Inflammatory macrophage treated with lipopolysaccharide for 4 hours (primary cell): ENCODE measurements at regions not wholly inside any gene's neighbourhood (a gene's known extent, or its start where the extent isn't known, plus 50 kb on each side); places are given as distances from the start of the nearest gene placed in this dataset.
"Not testable (repeated sequence)": the region's sequence is repeated elsewhere in the genome, so short reads cannot be mapped to it uniquely, and the experiment has no call there.

Source experiments
- DNase-seq: peaks from one replicate; pipeline ENCODE4 v3.0.0-alpha.2; 2020

GRCh38 chr17:53012364-53012763, 810.4 kb upstream of the KIF2B start:
- no peak for DNase-seq

- no peak for DNase-seq
Measured at GRCh38 chr17:53006006-53006405, 816.7 kb upstream of the KIF2B start.

DNA sequence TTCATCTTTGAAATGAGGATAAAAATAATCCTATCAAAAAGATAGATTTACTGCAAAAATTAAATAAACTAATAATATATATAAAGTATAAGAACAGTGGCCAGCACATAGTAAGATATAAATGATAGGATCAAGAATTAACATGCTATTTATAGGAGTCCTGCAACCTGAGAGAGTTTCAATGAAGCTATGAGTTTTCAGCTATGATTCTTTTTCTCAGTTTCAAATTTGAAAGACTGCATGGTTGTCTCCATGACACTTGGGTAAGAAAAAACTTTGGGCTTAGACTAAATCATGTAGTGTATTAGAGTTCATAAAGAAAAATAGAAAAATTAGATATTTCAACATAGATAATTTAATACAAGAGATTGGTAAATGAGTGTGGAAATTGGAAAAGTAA, 817.8 kb upstream of the KIF2B start:
- no peak for DNase-seq

DNA sequence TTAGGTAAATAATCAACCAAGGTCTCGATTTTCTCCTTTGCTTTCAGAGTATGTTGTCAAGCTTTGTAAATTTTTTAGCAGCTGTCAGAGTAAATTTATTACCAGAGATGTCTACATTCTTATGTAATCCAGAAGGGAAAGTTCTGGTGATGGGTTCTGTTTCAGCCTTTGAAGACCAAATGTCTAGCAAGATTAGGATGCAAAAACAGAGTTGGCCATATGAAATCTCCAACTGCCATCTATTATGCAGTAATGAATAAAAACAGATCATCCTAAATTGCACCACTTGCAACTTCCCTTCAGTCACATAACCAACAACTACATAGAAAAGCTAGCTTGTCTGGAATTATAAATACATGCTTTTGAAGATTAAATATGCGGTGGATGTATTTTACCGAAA, 826.8 kb upstream of the KIF2B start:
- DNase-seq = no peak

DNA sequence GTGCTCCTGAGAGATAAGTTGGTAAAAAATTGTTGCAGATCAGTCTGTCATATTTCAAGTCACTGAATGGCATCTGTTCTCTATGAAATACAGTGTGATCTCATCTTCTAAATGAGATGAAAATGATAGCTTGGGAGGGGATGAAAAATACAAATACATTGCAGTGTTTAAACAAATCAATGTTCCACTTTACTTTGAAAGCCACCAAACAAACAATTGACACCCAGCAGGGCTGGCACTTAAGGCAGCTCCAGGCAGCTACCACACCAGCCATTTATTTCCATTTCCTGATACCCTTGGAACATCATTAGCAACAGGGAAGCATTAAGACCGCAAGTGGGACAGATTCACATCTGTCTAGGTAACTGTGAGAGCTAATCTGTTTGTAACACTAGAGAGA, 827.6 kb upstream of the KIF2B start:
- DNase-seq = no peak

DNA sequence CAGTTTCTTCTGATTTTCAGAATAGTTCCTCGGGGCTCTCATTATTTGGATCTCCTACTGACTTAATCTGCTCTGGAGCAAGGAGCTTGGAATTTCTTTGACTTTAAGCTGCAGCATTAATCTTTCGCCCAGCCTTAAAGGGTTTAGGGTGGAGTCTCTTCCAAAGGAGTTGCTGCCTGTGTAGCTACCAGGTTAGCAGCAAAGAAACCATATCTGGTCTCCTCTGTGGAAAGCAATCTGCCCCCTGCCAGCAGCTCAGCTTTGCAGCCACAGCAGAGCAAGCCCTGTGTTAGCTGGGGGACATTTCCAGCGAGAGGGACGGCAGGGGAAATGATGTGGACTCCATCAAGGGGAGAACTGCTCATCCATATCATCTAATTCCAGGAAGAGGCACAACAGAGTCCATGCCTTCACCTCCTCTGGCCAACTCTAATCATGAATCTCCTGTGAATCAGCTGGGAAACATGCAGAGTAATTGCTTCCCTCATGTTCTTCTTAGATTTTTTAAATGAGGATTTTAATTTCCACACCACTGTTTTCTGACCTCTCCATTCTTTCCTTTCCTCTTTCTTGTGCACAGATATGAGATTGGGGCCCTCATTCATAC, 827.6 kb upstream of the CA10 start:
- no peak for DNase-seq

- DNase-seq = no peak
Measured at GRCh38 chr17:52982331-52982730, 823.8 kb upstream of the CA10 start.

- no peak for DNase-seq
Measured at GRCh38 chr17:52979921-52980320, 821.4 kb upstream of the CA10 start.

DNA sequence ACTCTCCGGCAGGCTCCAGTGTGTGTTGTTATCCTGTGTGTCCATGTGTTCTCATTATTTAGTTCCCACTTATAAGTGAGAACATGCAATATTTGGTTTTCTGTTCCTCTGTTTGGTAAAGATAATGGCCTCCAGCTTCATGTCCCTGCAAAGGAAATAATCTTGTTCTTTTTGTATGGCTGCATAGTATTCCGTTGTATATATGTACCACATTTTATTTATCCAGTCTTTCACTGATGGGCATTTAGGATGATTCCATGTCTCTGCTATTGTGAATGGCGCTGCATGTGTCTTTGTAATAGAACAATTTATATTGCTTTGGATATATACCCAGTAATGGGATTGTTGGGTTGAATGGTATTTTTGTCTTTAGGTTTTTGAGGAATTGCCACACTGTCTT, 807.3 kb upstream of the CA10 start:
- DNase-seq = no peak

DNA sequence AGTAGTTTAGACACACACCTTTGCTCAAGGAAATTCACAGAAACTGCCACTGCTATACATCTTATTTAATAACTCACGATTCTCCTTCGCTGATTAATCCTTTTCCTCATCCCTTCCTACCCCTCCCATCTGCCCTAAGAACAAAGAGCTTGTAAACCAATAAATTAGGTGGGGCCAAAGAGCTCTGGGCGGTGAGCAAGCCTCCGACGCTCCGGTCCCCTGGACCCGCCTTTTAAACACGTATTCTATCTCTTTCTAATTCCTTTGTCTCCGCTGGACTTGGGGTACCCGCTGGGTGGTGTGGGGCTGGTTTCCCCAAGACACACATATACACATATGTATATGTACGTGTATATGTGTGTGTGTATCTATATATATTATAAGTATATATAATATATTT, 803.2 kb upstream of the CA10 start:
- not testable (repeated sequence) for DNase-seq

- DNase-seq = no peak
Measured at GRCh38 chr17:52957411-52957810, 798.9 kb upstream of the CA10 start.

- no peak for DNase-seq
Measured at GRCh38 chr17:52947418-52947817, 788.9 kb upstream of the CA10 start.

DNA sequence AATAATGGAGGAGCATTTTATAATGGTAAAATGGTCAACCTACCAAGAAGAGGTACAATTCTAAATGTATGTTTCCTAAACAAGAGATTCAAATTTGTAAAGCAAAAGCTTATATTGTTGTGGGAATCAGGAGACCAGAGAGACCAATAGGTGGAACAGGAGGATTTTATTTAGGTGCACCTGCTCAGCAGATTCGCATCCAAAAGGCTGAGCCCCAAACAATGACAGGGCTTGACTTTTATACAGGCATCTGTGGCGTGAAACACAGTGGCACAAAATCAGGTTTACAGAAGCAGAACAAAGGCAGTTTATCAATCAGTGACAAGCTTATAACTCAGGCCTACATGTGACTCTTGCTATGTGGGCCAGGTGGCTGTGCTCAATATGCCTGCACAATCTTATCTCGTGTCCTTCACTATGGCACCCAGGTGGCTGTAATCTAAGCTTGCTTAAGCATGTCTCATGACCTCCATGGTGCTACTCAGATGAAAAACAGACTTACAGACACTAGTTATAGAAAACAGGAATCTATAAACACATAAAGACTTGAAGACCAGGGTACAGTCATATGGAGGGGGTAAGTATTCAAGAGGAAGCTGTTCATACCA, 780.2 kb upstream of the CA10 start:
- no peak for DNase-seq

- DNase-seq = no peak
Measured at GRCh38 chr17:52930581-52930980, 772.1 kb upstream of the CA10 start.

DNA sequence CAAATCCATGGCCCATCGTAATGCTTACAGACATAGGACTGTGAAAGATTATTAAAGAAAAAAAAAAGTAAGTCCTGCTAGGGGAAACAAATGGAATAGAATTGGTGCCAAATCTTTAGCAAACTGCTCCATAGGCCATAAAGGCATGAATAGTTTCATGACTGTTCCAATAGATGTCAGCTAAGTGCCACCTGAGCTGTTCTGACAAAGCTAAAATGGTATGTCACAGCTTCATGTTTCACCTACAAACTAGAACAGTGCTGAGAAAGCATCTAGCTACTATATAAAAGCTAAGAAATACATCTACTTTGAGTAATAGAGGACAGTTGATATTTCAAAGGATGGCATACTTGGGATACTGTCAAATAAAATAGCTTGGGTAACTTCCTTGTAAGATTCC, 771.6 kb upstream of the CA10 start:
- DNase-seq = no peak

- DNase-seq = no peak
Measured at GRCh38 chr17:52923658-52924057, 765.1 kb upstream of the CA10 start.

- DNase-seq = no peak
Measured at GRCh38 chr17:52899235-52899634, 740.7 kb upstream of the CA10 start.

GRCh38 chr17:52895272-52895671, 736.8 kb upstream of the CA10 start:
- no peak for DNase-seq

DNA sequence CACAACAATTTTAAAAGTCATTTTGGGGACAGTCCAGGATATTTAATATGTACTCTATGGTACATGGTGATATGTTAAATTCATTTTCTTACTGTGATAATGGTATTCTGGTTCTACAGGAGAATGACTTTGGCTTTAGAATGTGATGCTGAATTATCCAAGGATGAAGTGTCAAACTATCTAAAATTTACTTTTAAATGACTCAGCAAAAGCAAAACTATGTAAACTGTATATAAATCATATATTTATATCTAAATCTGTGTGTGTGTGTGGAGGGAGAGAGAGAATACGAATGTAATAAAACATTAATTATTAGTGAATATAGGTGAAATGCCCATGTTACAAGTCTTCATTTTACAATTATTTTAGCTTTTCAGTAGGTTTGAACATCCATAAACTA, 733.8 kb upstream of the CA10 start:
- no peak for DNase-seq

GRCh38 chr17:52885882-52886281, 727.4 kb upstream of the CA10 start:
- no peak for DNase-seq

- not testable (repeated sequence) for DNase-seq
Measured at GRCh38 chr17:52883907-52884491, 725.5 kb upstream of the CA10 start.

DNA sequence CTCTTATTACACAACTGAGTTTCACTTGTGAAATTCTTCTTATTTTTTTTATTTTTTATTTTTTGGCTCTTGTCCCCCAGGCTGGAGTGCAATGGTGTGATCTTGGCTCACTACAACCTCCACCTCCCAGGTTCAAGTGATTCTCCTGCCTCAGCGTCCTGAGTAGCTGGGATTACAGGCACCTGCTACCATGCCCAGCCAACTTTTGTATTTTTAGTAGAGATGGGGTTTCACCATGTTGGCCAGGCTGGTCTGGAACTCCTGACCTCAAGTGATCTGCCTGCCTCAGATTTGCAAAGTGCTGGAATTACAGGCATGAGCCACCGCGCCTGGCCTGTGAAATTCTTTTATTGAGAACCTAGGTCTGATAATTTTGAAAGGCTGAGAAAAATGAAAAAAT, 688.3 kb upstream of the CA10 start:
- DNase-seq = not testable (repeated sequence)

GRCh38 chr17:52841971-52842370, 683.5 kb upstream of the CA10 start:
- DNase-seq = no peak

- no peak for DNase-seq
Measured at GRCh38 chr17:52837492-52837891, 679.0 kb upstream of the CA10 start.

DNA sequence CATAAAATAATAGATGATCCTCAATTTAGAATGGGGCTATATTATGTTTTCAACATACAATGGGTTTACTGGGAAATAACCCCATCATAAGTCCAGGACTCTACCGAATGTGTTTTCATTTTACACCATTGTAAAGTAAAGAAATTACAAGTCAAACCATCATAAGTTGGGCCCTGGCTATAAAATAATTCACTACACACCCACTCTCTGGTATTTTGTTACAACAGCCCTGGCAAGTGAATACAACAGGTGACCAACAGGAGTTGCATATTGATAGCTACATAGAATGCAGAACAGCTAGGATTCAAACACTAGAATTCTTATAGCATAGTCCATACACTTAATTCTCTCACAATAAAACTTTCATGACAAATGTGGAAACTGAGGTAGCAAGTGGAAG, 673.0 kb upstream of the CA10 start:
- no peak for DNase-seq
